ENCODE measurements at regions not wholly inside any gene's neighbourhood (a gene's known extent, or its start where the extent isn't known, plus 50 kb on each side); places are given as distances from the start of the nearest gene placed in this dataset.

DNA sequence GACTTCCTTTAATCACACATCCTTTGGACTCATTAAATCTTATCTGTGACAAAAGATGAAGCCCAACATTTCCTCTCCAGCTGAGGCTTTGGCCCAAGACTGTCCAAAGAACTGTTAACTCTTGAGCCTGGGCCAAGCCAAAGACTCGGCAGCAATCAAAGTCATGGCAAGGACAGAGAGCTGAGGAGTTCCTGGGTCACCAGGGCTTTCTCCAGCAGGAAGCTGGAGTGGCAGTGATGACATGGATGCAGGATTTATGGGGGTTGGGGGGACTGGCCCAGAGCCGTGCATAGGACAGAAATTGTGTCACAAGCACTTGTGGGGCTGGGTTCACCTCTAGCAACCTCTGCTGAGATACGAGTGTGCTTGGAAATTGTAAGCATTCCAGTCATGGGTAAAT is 440.3 kb downstream of the PLK2 start:
- no peak overlapping the region for H3K4me3 ChIP-seq (ENCODE audit: low read length)
- H3K27me3 ChIP-seq (ENCODE audit: insufficient read depth, low read length) = no peaks in the 10 kb centered on the region
- H3K9me3 ChIP-seq (ENCODE audit: insufficient read depth, low read depth, low read length) = no peaks in the 10 kb centered on the region
- H3K4me1 ChIP-seq (ENCODE audit: insufficient read depth, low read length) = no peaks in the 10 kb centered on the region
- no peak overlapping the region for H3K9ac ChIP-seq (ENCODE audit: low read depth, low read length)
- H3K36me3 ChIP-seq (ENCODE audit: insufficient read depth, low read depth, low read length) = no peaks in the 10 kb centered on the region
- H3K27ac ChIP-seq (ENCODE audit: low read length) = no peak overlapping the region

DNA sequence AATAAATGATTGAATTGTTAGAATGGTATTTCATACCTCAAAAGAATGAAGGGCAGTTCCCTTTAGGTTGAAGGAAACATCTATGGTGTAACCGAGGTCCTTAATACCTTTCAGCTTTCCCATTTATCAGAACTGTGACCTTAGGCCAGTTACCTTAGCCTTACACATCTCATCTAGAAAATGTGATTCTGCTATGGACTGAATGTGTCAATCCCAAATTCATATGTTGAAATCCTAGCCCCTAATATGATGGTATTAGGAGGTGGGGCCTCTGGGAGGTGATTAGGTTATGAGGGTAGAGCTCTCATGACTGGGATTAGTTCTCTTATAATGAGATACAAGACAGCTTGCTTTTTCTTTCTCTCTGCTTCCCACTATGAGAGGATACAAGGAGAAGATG is 441.9 kb downstream of the PLK2 start:
- Histone ChIP-seq H3K27ac (ENCODE audit: low read length) (no peak overlapping the region), H3K9ac (ENCODE audit: low read depth, low read length) (no peak overlapping the region), H3K36me3 (ENCODE audit: insufficient read depth, low read depth, low read length) (no peaks in the 10 kb centered on the region), H3K4me3 (ENCODE audit: low read length) (no peak overlapping the region), H3K9me3 (ENCODE audit: insufficient read depth, low read depth, low read length) (no peaks in the 10 kb centered on the region), H3K27me3 (ENCODE audit: insufficient read depth, low read length) (no peaks in the 10 kb centered on the region), H3K4me1 (ENCODE audit: insufficient read depth, low read length) (no peaks in the 10 kb centered on the region)

DNA sequence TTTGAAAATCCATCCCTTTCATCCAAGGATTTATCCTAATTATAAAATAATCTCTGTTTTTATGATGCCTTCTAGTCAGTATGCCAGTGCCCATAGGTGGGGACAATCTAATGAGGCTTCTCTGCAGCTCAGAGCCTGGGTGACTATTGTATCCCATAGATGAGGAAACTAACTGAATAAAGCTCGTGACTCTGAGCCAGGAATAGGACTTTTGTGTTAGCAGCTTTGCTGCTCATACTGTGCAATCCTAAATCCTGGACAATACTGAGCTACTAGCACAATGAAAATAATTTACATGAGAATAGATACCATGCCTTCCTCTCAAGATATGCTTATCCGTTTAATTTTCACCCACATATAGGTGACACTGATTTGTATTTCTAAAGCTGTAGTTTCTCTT is 443.0 kb downstream of the PLK2 start:
- Histone ChIP-seq H3K27me3 (ENCODE audit: insufficient read depth, low read length) (no peaks in the 10 kb centered on the region), H3K9ac (ENCODE audit: low read depth, low read length) (no peak overlapping the region), H3K4me1 (ENCODE audit: insufficient read depth, low read length) (no peaks in the 10 kb centered on the region), H3K4me3 (ENCODE audit: low read length) (no peak overlapping the region), H3K27ac (ENCODE audit: low read length) (no peak overlapping the region), H3K9me3 (ENCODE audit: insufficient read depth, low read depth, low read length) (no peaks in the 10 kb centered on the region), H3K36me3 (ENCODE audit: insufficient read depth, low read depth, low read length) (no peaks in the 10 kb centered on the region)

DNA sequence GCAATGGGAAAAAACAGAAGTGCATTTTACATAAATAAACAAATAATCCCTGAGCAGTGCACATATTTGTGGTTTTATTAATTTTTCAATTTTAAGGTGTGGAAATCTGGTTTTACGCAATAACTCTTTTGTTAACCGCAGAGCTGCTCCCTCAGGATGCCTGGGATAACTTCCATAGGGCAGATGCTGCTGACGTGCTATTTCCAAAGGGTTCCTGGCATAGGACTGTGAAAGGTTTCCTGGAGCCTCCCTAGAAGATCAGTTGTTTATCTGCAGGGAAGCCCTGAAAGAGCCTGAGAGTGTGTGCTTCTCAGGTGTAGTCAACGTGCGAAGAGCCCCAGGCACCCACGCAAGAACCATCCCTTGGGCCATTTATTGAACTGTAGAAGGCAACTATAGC is 443.5 kb downstream of the PLK2 start:
- no peaks in the 10 kb centered on the region for H3K27me3 ChIP-seq (ENCODE audit: insufficient read depth, low read length)
- H3K9ac ChIP-seq (ENCODE audit: low read depth, low read length) = no peak overlapping the region
- H3K9me3 ChIP-seq (ENCODE audit: insufficient read depth, low read depth, low read length) = no peaks in the 10 kb centered on the region
- no peaks in the 10 kb centered on the region for H3K4me1 ChIP-seq (ENCODE audit: insufficient read depth, low read length)
- H3K4me3 ChIP-seq (ENCODE audit: low read length) = no peak overlapping the region
- no peak overlapping the region for H3K27ac ChIP-seq (ENCODE audit: low read length)
- H3K36me3 ChIP-seq (ENCODE audit: insufficient read depth, low read depth, low read length) = no peaks in the 10 kb centered on the region

DNA sequence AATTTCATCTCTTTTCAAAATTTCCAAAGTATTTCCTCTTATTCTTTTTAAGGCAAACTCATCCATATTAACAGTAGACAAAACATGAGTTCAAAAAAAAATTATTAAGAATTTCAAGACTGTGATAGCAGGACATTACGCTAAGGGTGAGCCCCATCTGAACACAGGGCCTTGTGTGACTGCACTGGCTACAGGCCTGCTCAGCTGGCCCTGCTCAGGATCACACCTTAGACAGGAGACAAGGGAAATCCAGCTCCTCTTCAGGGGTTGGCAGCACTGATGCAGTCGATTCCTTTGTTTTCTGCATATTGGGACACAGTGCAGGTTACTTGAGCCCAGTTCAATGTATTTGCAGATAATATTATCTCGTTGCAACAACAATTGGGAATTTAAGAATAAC is 444.7 kb downstream of the PLK2 start:
- no peaks in the 10 kb centered on the region for H3K9me3 ChIP-seq (ENCODE audit: insufficient read depth, low read depth, low read length)
- no peak overlapping the region for H3K4me3 ChIP-seq (ENCODE audit: low read length)
- H3K4me1 ChIP-seq (ENCODE audit: insufficient read depth, low read length) = no peaks in the 10 kb centered on the region
- no peaks in the 10 kb centered on the region for H3K36me3 ChIP-seq (ENCODE audit: insufficient read depth, low read depth, low read length)
- no peak overlapping the region for H3K9ac ChIP-seq (ENCODE audit: low read depth, low read length)
- H3K27ac ChIP-seq (ENCODE audit: low read length) = no peak overlapping the region
- H3K27me3 ChIP-seq (ENCODE audit: insufficient read depth, low read length) = no peaks in the 10 kb centered on the region

DNA sequence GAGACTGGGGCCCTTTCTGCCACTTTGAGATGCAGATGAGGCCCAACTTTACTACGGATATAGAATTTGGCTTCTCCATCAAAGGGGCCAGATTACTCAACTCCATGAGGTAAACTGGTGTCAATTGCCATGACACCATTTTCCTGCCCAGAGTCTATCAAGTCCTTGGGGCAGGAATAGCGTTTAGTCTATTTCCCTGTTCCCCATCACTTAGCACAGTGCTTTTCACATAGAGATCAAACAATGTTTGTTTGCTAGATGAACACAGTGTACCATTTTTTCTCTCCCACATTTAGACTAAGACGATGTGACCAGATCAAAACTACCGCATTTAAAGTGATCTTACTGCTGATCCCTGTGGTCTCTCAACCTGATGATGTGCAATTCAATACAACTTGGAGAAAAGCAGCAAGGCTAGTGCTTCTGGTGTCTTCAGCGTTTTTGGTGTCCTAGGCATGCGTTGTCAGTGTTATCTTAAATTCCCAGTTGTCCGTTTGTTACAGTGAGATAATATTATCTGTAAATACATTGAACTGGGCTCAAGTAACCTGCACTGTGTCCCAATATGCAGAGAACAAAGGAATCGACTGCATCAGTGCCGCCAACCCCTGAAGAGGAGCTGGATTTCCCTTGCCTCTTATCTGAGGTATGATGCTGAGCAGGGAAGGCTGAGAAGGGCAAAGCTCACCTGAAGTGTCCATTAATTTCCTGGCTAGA is 446.2 kb downstream of the PLK2 start:
- Histone ChIP-seq H3K36me3 (ENCODE audit: insufficient read depth, low read depth, low read length) (no peaks in the 10 kb centered on the region), H3K27ac (ENCODE audit: low read length) (no peak overlapping the region), H3K4me1 (ENCODE audit: insufficient read depth, low read length) (no peaks in the 10 kb centered on the region), H3K27me3 (ENCODE audit: insufficient read depth, low read length) (no peaks in the 10 kb centered on the region), H3K9me3 (ENCODE audit: insufficient read depth, low read depth, low read length) (no peaks in the 10 kb centered on the region), H3K9ac (ENCODE audit: low read depth, low read length) (no peak overlapping the region), H3K4me3 (ENCODE audit: low read length) (no peak overlapping the region)

DNA sequence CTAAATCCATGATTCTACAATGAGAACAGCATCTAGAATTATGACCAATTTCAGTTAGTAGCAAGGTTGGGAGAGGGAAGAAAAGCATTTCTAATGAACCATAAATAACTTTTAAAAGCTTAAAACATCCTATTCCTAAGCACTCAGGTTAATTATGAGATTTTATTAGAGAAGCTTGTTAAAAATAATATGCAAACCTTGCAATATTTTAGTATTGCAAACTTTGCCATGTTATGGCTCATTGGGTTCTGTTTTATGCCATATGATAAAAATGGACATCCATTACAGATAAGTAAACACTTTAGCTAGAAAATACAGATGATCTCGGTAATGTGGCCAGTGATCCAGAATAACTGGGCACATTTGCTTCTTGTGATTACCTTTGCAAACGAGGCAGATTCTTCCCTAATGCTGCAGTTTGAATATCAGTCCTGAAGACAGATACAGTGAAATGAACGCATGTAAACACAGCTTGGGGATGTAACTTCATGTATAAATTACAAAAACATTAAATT is 447.0 kb downstream of the PLK2 start:
- no peaks in the 10 kb centered on the region for H3K4me1 ChIP-seq (ENCODE audit: insufficient read depth, low read length)
- H3K27me3 ChIP-seq (ENCODE audit: insufficient read depth, low read length) = no peaks in the 10 kb centered on the region
- no peak overlapping the region for H3K9ac ChIP-seq (ENCODE audit: low read depth, low read length)
- no peak overlapping the region for H3K27ac ChIP-seq (ENCODE audit: low read length)
- no peaks in the 10 kb centered on the region for H3K9me3 ChIP-seq (ENCODE audit: insufficient read depth, low read depth, low read length)
- H3K4me3 ChIP-seq (ENCODE audit: low read length) = no peak overlapping the region
- H3K36me3 ChIP-seq (ENCODE audit: insufficient read depth, low read depth, low read length) = no peaks in the 10 kb centered on the region

DNA sequence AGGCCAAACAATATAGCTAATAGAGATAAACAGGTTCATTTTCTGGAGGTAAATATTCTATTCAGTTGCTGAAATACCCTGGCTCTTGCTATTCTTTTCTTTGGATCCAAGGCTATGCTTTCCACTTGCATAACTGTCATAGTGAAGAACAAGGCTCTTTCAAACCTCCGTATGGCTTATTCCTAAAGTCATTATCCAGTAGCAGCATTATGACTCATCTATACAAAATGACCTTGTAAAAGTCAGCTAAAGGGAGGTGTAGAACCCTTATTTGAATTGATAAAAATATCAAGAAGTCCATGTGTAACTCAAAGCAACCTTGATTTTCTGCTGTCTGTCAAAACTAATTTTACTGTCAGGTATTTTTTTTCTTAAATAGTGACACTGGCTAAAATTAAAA is 447.8 kb downstream of the PLK2 start:
- H3K9me3 ChIP-seq (ENCODE audit: insufficient read depth, low read depth, low read length) = no peaks in the 10 kb centered on the region
- H3K27ac ChIP-seq (ENCODE audit: low read length) = no peak overlapping the region
- no peaks in the 10 kb centered on the region for H3K27me3 ChIP-seq (ENCODE audit: insufficient read depth, low read length)
- no peak overlapping the region for H3K4me3 ChIP-seq (ENCODE audit: low read length)
- H3K36me3 ChIP-seq (ENCODE audit: insufficient read depth, low read depth, low read length) = no peaks in the 10 kb centered on the region
- no peaks in the 10 kb centered on the region for H3K4me1 ChIP-seq (ENCODE audit: insufficient read depth, low read length)
- H3K9ac ChIP-seq (ENCODE audit: low read depth, low read length) = no peak overlapping the region

DNA sequence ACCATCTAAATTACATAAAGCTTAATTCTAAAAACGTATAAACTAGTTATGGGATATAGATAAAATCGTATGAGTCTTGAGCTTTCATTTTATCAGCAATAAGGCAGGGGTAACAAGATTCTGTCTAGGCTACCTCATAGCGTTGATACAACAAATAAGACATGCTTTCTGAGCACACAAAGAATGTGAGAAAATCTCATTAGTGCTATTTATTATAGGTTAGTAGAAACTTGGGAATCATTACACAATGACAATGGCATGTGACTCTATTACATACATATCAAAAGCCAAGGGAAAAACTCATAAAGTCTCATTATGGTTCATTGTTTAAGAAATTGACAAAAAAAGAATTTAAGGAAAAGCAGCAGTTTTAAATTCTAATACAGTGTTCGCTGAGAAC is 448.6 kb downstream of the PLK2 start:
- Histone ChIP-seq H3K4me3 (ENCODE audit: low read length) (no peak overlapping the region), H3K4me1 (ENCODE audit: insufficient read depth, low read length) (no peaks in the 10 kb centered on the region), H3K27ac (ENCODE audit: low read length) (no peak overlapping the region), H3K27me3 (ENCODE audit: insufficient read depth, low read length) (no peaks in the 10 kb centered on the region), H3K9ac (ENCODE audit: low read depth, low read length) (no peak overlapping the region), H3K36me3 (ENCODE audit: insufficient read depth, low read depth, low read length) (no peaks in the 10 kb centered on the region), H3K9me3 (ENCODE audit: insufficient read depth, low read depth, low read length) (no peaks in the 10 kb centered on the region)

DNA sequence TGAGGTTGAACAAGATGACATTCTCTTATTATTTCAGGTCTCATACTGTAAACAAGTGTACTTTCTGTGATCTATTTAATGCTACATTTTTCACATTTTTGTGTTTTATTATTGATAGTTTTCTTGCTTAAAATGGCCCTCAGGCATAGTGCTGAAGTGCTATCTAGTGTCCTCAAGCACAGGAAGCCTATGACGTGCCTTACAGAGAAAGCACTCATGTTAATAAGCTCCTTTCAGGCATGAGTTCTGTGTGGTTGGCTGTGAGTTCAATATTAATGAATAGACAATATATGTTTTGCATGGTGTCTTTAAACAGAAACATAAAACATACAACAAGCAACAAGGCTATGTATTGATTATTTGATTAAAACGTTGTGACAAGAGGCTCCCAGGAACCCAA is 450.1 kb downstream of the PLK2 start:
- no peak overlapping the region for H3K9ac ChIP-seq (ENCODE audit: low read depth, low read length)
- no peaks in the 10 kb centered on the region for H3K27me3 ChIP-seq (ENCODE audit: insufficient read depth, low read length)
- H3K4me3 ChIP-seq (ENCODE audit: low read length) = no peak overlapping the region
- no peaks in the 10 kb centered on the region for H3K4me1 ChIP-seq (ENCODE audit: insufficient read depth, low read length)
- H3K27ac ChIP-seq (ENCODE audit: low read length) = no peak overlapping the region
- H3K36me3 ChIP-seq (ENCODE audit: insufficient read depth, low read depth, low read length) = no peaks in the 10 kb centered on the region
- H3K9me3 ChIP-seq (ENCODE audit: insufficient read depth, low read depth, low read length) = no peaks in the 10 kb centered on the region

DNA sequence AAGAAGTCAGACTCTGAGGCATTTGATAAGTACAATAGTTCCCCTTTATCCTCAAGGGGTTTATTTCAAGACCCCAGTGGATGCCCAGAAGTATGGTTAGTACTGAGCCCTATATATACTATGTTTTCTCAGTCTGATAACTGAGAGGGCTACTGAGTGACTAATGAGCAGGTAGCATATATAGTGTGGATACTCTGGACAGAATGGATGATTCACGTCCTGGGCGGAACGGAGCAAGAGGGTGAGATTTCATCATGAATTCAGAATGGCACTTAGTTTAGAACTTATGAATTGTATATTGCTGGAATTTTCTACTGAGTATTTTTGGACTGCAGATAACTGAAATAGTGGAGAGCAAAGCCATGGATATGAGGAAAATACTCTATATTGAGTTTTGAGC is 457.6 kb downstream of the PLK2 start:
- no peak overlapping the region for H3K4me3 ChIP-seq (ENCODE audit: low read length)
- H3K9me3 ChIP-seq (ENCODE audit: insufficient read depth, low read depth, low read length) = no peaks in the 10 kb centered on the region
- H3K9ac ChIP-seq (ENCODE audit: low read depth, low read length) = no peak overlapping the region
- H3K27me3 ChIP-seq (ENCODE audit: insufficient read depth, low read length) = no peaks in the 10 kb centered on the region
- H3K4me1 ChIP-seq (ENCODE audit: insufficient read depth, low read length) = no peaks in the 10 kb centered on the region
- no peak overlapping the region for H3K27ac ChIP-seq (ENCODE audit: low read length)
- no peaks in the 10 kb centered on the region for H3K36me3 ChIP-seq (ENCODE audit: insufficient read depth, low read depth, low read length)

DNA sequence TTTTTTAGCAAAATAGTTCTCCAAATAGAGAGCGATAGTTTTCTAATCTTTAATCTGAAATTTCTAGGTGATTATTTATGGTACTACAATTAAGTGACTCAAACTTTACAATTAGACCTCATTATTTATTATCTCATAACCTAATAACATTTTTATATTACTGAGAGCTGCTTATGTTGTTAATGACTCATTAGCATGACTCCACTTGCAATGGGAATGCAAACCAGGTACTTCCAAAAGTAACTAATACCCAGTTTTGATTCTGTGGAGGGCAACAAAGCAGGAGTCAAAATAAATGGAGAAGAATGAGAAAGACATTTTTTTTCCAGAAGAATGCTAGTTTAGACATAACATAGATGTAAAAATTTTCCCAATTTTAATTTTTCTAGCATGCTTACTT is 466.0 kb downstream of the PLK2 start:
- H3K9ac ChIP-seq (ENCODE audit: low read depth, low read length) = no peak overlapping the region
- no peak overlapping the region for H3K27ac ChIP-seq (ENCODE audit: low read length)
- H3K36me3 ChIP-seq (ENCODE audit: insufficient read depth, low read depth, low read length) = no peaks in the 10 kb centered on the region
- H3K27me3 ChIP-seq (ENCODE audit: insufficient read depth, low read length) = no peaks in the 10 kb centered on the region
- H3K9me3 ChIP-seq (ENCODE audit: insufficient read depth, low read depth, low read length) = no peaks in the 10 kb centered on the region
- H3K4me1 ChIP-seq (ENCODE audit: insufficient read depth, low read length) = no peaks in the 10 kb centered on the region; the same call in 1 of the 2 replicates
- H3K4me3 ChIP-seq (ENCODE audit: low read length) = no peak overlapping the region
